Adipose tissue (tissue), 3 donors: ENCODE measurements at regions not wholly inside any gene's neighbourhood (a gene's known extent, or its start where the extent isn't known, plus 50 kb on each side); places are given as distances from the start of the nearest gene placed in this dataset.
"Not testable (repeated sequence)": the region's sequence is repeated elsewhere in the genome, so short reads cannot be mapped to it uniquely, and the experiment has no call there.

Source experiments
- H3K27ac ChIP-seq: one replicate; pipeline ENCODE4 v1.5.1; 2013; ENCODE audit warnings: low read depth, low read length
- WGBS, 3 donors: extraction: QIAGEN DNeasy Blood & Tissue Kit; methylation state at CpG; one replicate each; pipeline ENCODE4 v1.1.7; 2013; 5-methylcytosine and 5-hydroxymethylcytosine counted together
- donor health status: healthy with polysubstance abuse.
- donor health status: Bipolar disorder and iron deficiency.
- donor health status: healthy.

- H3K27ac ChIP-seq, result no peak overlapping the region
Measured at GRCh38 chr14:82951171-82951570, 1417.5 kb upstream of the SEL1L start.

GRCh38 chr14:82963756-82964155, 1430.1 kb upstream of the SEL1L start:
- 91 to 95% (median 92%) methylated on average over 2 of the region's 2 CpGs for WGBS, 3 donors
- no peak overlapping the region for H3K27ac ChIP-seq

GRCh38 chr14:82987502-82988124, 1454.0 kb upstream of the SEL1L start:
- 61 to 77% (median 76%) methylated on average over 5 of the region's 5 CpGs for WGBS, 3 donors
- no peak overlapping the region for H3K27ac ChIP-seq

GRCh38 chr14:82994547-82994946, 1460.9 kb upstream of the SEL1L start:
- not testable (repeated sequence) for H3K27ac ChIP-seq
- 92 to 96% (median 94%) methylated on average over 8 of the region's 8 CpGs for WGBS, 3 donors

- H3K27ac ChIP-seq, result no peak overlapping the region
Measured at GRCh38 chr14:82999802-83000201, 1466.1 kb upstream of the SEL1L start.

- 74 to 80% (median 79%) methylated on average over 2 of the region's 2 CpGs for WGBS, 3 donors
- H3K27ac ChIP-seq, result no peak overlapping the region
Measured at GRCh38 chr14:83004456-83005006, 1470.9 kb upstream of the SEL1L start.

- WGBS, 3 donors, result 28 to 71% (median 64%) methylated on average over 1 of the region's 1 CpG
- no peak overlapping the region for H3K27ac ChIP-seq
Measured at GRCh38 chr14:83006121-83006670, 1472.5 kb upstream of the SEL1L start.

- not testable (repeated sequence) for H3K27ac ChIP-seq
- 94 to 96% (median 95%) methylated on average over 7 of the region's 7 CpGs for WGBS, 3 donors
Measured at GRCh38 chr14:83007052-83007451, 1473.4 kb upstream of the SEL1L start.

GRCh38 chr14:83007641-83008225, 1474.1 kb upstream of the SEL1L start:
- 82 to 88% (median 87%) methylated on average over 1 of the region's 1 CpG for WGBS, 3 donors
- no peak overlapping the region for H3K27ac ChIP-seq

GRCh38 chr14:83017296-83017695, 1483.6 kb upstream of the SEL1L start:
- 73 to 82% (median 78%) methylated on average over 5 of the region's 5 CpGs for whole genome bisulfite sequencing, 3 donors
- H3K27ac ChIP-seq, result no peak overlapping the region

GRCh38 chr14:83019744-83020414, 1486.2 kb upstream of the SEL1L start:
- H3K27ac ChIP-seq, result no peak overlapping the region
- WGBS, 3 donors, result 66 to 80% (median 70%) methylated on average over 3 of the region's 3 CpGs

- H3K27ac ChIP-seq, result no peak overlapping the region
- 85 to 94% (median 86%) methylated on average over 2 of the region's 2 CpGs for WGBS, 3 donors
Measured at GRCh38 chr14:83021323-83021722, 1487.7 kb upstream of the SEL1L start.

GRCh38 chr14:83023369-83023768, 1489.7 kb upstream of the SEL1L start:
- no peak overlapping the region for H3K27ac ChIP-seq
- whole genome bisulfite sequencing, 3 donors, result 88 to 89% (median 89%) methylated on average over 3 of the region's 3 CpGs

GRCh38 chr14:83041224-83041623, 1507.6 kb upstream of the SEL1L start:
- 86 to 97% (median 88%) methylated on average over 2 of the region's 2 CpGs for WGBS, 3 donors
- H3K27ac ChIP-seq, result no peak overlapping the region

GRCh38 chr14:83042858-83043257, 1509.2 kb upstream of the SEL1L start:
- WGBS, 3 donors, result 42 to 90% (median 46%) methylated on average over 2 of the region's 2 CpGs
- no peak overlapping the region for H3K27ac ChIP-seq

- H3K27ac ChIP-seq, result no peak overlapping the region
- WGBS, 3 donors, result 76 to 92% (median 81%) methylated on average over 1 of the region's 1 CpG
Measured at GRCh38 chr14:83044001-83044400, 1510.3 kb upstream of the SEL1L start.

GRCh38 chr14:83047059-83047830, 1513.6 kb upstream of the SEL1L start:
- H3K27ac ChIP-seq, result no peak overlapping the region
- WGBS, 3 donors, result 41 to 55% (median 44%) methylated on average over 2 of the region's 2 CpGs

- 72 to 87% (median 77%) methylated on average over 1 of the region's 1 CpG for WGBS, 3 donors
- no peak overlapping the region for H3K27ac ChIP-seq
Measured at GRCh38 chr14:83053022-83053710, 1519.5 kb upstream of the SEL1L start.
